ENCODE measurements at regions not wholly inside any gene's neighbourhood (a gene's known extent, or its start where the extent isn't known, plus 50 kb on each side); places are given as distances from the start of the nearest gene placed in this dataset.
A peak's percentile ranks its signal among the peaks of the same experiment; 100 is the strongest.

DNA sequence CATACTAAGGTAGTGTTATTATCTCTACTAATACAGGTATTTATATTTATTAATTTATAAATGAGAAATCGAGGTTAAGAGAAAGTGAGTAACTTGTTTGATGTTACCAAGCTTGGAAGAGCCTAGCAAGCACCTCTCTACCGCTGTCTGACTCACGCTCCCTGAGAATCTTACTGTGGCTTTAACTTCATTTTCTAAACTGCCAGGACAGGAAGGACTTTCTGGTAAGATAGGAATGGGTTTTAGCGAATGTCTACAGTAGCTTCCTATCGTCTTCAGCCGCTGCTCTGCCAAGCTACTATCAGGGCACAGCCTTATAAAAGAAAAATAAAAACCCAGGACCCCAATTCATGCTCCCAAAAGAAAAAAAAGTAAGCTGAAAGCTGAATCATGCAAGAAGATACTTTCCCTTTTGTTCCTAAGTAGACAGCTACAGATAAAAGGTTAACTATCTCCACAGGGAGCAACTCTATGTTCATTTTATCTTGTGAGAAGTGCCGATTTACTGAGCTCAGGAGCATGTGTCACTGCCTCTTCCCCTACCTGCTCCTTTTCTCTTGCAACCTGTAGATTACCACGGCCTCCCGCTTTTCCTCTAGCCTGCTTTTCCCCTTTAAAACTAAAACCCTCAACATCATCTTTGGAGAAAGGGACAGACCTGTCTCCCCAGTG, 60.2 kb downstream of the THNSL1 start:
- 78 to 83% methylated on average over 9 of the region's 9 CpGs for WGBS, 2 donors
- H3K4me1 ChIP-seq, result peaks cover 0 to 8% (median 7%) of the 10 kb centered on the region in 3 donors
- no peak overlapping the region for H3K4me3 ChIP-seq
- TF ChIP-seq, protein P1, sequence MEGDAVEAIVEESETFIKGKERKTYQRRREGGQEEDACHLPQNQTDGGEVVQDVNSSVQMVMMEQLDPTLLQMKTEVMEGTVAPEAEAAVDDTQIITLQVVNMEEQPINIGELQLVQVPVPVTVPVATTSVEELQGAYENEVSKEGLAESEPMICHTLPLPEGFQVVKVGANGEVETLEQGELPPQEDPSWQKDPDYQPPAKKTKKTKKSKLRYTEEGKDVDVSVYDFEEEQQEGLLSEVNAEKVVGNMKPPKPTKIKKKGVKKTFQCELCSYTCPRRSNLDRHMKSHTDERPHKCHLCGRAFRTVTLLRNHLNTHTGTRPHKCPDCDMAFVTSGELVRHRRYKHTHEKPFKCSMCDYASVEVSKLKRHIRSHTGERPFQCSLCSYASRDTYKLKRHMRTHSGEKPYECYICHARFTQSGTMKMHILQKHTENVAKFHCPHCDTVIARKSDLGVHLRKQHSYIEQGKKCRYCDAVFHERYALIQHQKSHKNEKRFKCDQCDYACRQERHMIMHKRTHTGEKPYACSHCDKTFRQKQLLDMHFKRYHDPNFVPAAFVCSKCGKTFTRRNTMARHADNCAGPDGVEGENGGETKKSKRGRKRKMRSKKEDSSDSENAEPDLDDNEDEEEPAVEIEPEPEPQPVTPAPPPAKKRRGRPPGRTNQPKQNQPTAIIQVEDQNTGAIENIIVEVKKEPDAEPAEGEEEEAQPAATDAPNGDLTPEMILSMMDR (IDR thresholded peaks at IDR 0.05), result no peak
- no peak for TF ChIP-seq POLR2A (IDR thresholded peaks at IDR 0.05)
- no peaks in the 10 kb centered on the region for H3K9me3 ChIP-seq
- no peaks in the 10 kb centered on the region for H3K36me3 ChIP-seq
- no peak overlapping the region for H3K27ac ChIP-seq
- no peaks in the 10 kb centered on the region for H3K27me3 ChIP-seq
- no peak for DNase-seq
- intact Hi-C loops (cut with DNase I), result no loop called here

DNA sequence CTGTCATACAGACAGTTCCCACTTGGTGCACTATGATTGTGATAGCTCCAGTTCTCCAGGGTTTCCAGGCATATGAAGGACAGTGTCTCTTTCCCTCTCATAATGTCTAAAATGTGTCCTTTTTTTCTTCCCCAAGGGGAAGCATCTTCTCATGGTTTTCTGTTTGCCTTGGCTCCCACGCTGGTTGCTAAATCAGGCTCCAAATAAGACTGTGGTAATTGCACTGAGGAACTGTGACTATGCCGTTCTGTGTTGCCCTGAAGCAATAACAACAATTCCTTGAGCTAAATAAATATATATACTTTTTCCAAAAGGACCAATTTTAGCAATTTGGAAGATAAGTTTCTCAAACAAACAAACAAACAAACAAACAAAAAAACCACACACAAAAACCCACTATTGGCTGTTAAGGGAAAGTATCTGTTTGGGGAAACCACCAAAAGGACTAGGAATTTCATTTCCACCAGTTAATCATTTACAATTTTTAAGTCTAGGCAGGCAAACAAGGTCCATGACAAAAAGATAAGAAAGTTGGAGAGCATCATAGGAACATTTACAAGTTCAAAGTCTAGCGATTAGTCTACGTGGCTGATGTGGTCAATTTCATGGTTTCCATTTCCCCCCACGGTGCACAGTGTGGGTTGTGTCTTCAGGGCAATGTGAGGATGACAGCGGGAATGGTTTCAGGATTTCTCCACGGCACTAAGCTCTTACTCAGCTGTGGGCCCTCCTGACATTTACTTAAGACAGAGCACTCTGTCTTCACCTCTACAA, 62.4 kb downstream of the THNSL1 start:
- Histone ChIP-seq H3K36me3 (no peaks in the 10 kb centered on the region), H3K4me3 (no peak overlapping the region), H3K4me1 (peaks cover 0 to 8% (median 7%) of the 10 kb centered on the region in 3 donors), H3K27ac (no peak overlapping the region), H3K27me3 (no peaks in the 10 kb centered on the region), H3K9me3 (no peaks in the 10 kb centered on the region)
- no peak for DNase-seq
- no peak for TF ChIP-seq POLR2A (IDR thresholded peaks at IDR 0.05)
- TF ChIP-seq, protein P1 (IDR thresholded peaks at IDR 0.05), result no peak
- WGBS, 2 donors, result 65 to 68% methylated on average over 7 of the region's 7 CpGs
- intact Hi-C loops (cut with DNase I), result no loop called here

DNA sequence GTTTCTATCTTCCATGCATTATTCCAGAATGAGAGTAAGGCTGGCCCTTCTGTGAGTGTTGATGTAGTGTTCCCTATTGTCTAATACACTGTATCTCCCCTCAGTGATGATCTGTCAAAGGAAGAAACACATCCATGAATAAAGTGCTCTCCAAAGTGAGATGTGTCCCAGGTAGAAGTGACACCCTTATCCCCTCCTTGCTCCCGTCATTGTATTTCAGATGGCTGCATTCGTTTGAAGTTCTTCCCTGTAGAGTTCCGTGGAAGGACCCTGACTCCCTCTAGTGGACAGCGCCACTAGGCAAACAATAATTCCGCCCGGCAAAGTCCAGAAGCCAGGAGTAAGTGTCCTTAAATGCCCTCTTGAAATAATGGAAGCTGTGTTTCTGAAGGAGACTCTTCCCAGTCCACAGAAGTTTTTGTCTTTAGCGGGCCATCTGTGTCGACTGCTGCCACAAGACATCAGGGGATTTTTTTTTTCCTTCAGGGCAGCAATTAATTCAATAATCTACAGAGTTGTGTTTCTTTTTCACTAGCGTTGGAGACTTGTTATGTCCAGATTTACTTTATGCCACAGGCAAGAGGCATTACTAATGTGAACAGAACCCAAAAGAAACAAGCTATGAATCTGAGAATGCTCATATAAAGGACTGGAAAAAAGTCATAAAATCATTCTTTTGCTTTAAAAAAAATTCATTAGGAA, 64.6 kb downstream of the THNSL1 start:
- peaks cover 0 to 8% (median 7%) of the 10 kb centered on the region in 3 donors for H3K4me1 ChIP-seq
- H3K4me3 ChIP-seq, result no peak overlapping the region
- intact Hi-C loops (cut with DNase I), result loop anchor here (10.0 kb wide), 1 partner anchor 436 kb away; no protein-coding TSS in a partner anchor
- WGBS, 2 donors, result 4 to 6% methylated on average over 9 of the region's 9 CpGs
- no peak overlapping the region for H3K27ac ChIP-seq
- TF ChIP-seq POLR2A (IDR thresholded peaks at IDR 0.05), result no peak
- TF ChIP-seq, protein P1 (IDR thresholded peaks at IDR 0.05), result peak; percentile 73 to 93 (median 84)
- H3K36me3 ChIP-seq, result no peaks in the 10 kb centered on the region
- H3K9me3 ChIP-seq, result no peaks in the 10 kb centered on the region
- no peaks in the 10 kb centered on the region for H3K27me3 ChIP-seq
- DNase-seq, result no peak

DNA sequence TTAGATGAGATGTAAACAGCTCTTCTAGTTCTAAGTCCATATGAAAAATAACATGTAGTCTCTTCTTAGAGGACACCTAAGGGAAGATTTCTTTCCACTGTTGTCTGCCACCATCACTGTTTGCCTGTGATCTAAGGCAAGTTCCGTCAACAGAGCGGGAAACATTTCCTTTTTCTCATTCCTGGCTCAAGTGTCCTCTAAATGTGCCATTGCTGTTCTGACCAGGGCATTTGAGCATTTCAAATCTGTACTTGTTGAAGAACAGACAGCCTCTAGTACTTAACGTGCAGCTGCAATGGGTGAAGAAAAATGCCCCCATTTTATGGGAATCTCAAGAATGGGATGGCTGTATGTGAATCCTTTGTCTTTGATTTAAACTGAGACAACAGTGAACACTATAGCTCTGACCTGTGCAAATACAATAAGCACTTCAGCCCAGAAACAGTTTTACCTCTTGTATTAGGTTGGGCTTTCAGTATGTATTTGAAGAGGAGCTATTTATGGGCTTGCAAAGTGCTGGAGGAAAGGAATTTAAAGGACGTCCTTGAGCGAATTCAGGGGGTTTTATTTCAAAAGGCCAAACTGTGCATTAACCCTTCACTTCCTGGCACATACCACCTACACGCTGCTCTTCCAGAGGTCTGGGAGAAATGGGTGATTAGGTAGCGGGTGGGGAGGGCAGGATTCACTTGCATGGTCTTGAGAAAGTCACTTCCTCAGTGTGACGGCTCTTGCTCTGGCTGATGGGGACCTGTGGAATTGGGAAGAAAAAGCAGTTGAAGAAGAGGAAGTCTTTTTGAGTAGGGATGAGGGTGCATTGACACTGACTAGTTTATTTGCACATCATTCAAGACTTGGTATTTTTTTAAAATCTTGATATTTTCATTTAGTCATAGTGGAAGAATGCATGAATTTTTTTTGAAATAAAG, 66.1 kb downstream of the THNSL1 start:
- WGBS, 2 donors, result 60 to 66% methylated on average over 8 of the region's 8 CpGs
- H3K4me3 ChIP-seq, result no peak overlapping the region
- H3K4me1 ChIP-seq, result peaks cover 0 to 8% (median 7%) of the 10 kb centered on the region in 3 donors
- TF ChIP-seq, protein P1 (IDR thresholded peaks at IDR 0.05), result no peak
- no peak for TF ChIP-seq POLR2A (IDR thresholded peaks at IDR 0.05)
- no peak for DNase-seq
- H3K27me3 ChIP-seq, result no peaks in the 10 kb centered on the region
- no peaks in the 10 kb centered on the region for H3K9me3 ChIP-seq
- no peak overlapping the region for H3K27ac ChIP-seq
- no peaks in the 10 kb centered on the region for H3K36me3 ChIP-seq
- intact Hi-C loops (cut with DNase I), result loop anchor here (10.0 kb wide), 1 partner anchor 438 kb away; no protein-coding TSS in a partner anchor

All from esophagus squamous epithelium (tissue), 5 donors.